HG03196 (cell line): ENCODE measurements at regions not wholly inside any gene's neighbourhood (a gene's known extent, or its start where the extent isn't known, plus 50 kb on each side); places are given as distances from the start of the nearest gene placed in this dataset.
A peak's percentile ranks its signal among the peaks of the same experiment; 100 is the strongest.

Experiments used
- ATAC-seq: cut with Tn5 transposase; IDR thresholded peaks from one replicate; pipeline ENCODE4 v1.9.1; 2021; ENCODE audit not compliant: unreplicated experiment

DNA sequence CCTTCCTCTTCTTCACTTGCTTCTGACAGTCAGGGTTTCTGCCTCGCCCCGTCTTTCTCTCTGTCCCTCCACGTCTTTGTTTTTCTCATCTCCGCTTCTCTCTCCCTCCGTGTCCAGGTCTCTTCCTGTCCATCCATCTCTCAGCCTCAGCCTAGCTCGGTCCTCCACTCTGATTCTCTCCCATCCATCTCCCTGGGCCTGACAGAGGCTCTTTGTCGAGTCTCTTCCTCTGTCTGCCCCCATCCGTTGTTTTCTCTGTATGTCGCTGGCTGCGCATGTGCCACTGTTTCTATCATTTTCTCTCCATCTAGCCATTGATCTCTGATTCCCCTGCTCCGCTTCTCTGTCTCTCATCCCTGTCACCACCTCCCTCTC, 328.9 kb upstream of the TBX3 start:
- ATAC-seq = no peak

DNA sequence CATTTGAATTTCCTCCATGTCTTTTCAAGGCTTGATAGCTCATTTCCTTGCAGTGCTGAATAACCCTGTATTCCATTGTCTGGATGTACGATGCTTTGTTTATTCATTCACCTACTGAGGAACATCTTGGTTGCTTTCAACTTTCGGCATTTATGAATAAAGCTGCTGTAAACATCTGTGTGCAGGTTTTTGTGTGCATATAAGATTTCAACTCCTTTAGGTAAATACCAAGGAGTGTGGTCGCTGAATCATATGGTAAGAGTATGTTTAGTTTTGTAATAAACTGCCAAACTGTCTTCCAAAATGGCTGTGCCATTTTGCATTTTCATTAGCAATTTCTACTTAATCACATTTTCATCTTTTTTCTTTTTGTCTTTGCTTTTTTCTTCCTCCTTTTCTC, 327.7 kb upstream of the TBX3 start:
- ATAC-seq = no peak

GRCh38 chr12:115010324-115010995, 326.5 kb upstream of the TBX3 start:
- ATAC-seq = no peak

GRCh38 chr12:115008929-115009328, 325.0 kb upstream of the TBX3 start:
- ATAC-seq = peak; percentile 71

GRCh38 chr12:115004470-115005146, 320.6 kb upstream of the TBX3 start:
- ATAC-seq = no peak

GRCh38 chr12:115002434-115002833, 318.5 kb upstream of the TBX3 start:
- ATAC-seq = no peak

- ATAC-seq = no peak
Measured at GRCh38 chr12:115001571-115002180, 317.7 kb upstream of the TBX3 start.

- no peak for ATAC-seq
Measured at GRCh38 chr12:115000038-115000437, 316.1 kb upstream of the TBX3 start.

DNA sequence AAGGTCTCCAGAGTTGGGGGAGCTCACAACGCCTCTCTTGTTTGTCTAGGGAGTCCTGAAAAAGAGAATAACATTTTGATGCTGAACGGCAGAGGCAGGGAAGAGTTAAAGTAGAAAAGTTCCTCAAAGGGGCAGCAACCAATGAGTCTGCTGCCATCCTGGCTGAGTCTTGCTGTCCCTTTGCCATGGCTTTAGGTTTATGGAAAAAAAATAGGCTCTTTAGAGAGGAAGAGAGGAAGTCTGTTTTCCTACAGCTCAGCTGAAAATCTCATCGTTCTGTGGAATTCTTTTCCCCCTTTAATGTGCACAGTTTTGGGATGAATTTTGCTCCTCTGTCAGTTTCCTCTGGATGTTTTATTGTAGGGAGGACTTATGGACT, 314.8 kb upstream of the TBX3 start:
- no peak for ATAC-seq

- no peak for ATAC-seq
Measured at GRCh38 chr12:114998118-114998749, 314.3 kb upstream of the TBX3 start.

- ATAC-seq = no peak
Measured at GRCh38 chr12:114996382-114996781, 312.4 kb upstream of the TBX3 start.

DNA sequence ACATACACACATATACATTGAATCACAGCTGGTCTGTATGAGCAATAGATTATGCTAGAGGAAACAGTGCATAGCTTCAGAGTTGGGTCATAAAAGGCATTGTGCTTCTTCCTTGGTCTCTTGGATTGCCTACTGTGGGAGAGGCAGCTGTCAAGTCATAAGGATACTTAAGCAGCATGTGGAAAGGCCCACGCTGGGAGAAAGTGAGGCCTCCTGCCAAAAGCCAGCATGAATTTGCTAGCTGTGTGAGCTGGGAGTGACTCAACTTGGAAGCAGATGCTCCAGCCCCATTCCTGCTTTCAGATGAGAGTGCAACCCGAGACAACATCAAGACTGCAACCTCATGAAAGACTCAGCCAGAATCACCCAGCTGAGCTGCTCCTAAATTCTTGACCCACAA, 311.9 kb upstream of the TBX3 start:
- no peak for ATAC-seq

DNA sequence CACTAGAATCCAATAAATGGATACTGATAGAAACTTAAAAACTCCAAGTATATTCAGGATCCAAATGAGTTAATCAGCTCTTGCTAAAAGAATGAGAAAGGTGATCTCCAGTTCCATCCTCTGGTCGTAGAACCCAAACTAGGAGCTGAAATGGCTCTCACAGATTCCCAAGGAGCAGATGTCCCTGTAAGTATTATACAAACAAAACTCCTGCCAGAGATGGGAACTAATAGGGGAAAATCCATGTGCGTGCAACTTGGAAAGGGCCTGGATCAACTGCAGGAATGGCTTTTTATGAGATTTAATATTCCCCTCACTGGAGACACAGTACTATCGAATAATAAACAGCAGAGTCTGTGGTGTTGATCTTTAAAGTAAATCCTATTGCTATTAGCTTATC, 309.2 kb upstream of the TBX3 start:
- no peak for ATAC-seq

DNA sequence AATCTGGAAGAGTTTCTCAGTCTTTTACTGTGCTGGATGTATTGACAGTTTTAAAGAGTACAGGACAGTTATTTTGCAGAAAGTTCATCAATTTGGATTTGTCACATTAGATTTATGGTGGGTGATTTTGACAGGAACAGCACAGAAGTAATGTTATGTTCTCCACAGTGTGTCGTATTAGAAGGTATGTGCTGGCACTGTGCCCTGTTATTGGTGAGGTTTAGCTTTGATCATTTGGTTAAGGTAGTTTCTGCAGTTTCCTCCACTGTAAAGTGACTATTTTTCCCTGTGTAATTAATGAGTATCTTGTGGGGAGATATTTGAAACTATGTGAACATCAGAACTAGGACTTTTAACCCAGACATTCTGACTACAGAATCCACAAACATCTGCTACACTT, 308.5 kb upstream of the TBX3 start:
- no peak for ATAC-seq

- ATAC-seq = no peak
Measured at GRCh38 chr12:114990381-114990780, 306.4 kb upstream of the TBX3 start.

DNA sequence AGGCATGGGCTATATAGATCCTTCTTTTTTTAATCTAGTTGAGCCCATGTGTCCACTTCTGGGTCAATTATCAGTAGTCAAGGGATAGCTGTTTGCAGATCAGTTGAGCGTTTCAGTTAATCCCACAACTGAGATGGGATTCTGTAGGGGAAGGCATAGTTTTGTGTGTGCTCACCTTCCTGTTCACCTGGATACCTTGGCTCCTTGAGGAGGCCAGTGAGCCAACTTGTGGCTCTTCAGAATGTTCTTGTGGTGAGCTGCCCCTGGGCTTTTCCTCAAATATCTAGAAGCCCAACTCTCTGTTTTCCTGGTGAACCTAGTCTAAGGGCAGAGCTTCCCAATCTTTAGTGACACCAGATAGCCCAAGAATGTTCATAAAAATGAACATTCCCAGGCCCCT, 302.9 kb upstream of the TBX3 start:
- ATAC-seq = no peak

GRCh38 chr12:114986178-114986714, 302.3 kb upstream of the TBX3 start:
- no peak for ATAC-seq

GRCh38 chr12:114984634-114985061, 300.7 kb upstream of the TBX3 start:
- no peak for ATAC-seq

- no peak for ATAC-seq
Measured at GRCh38 chr12:114982760-114983159, 298.8 kb upstream of the TBX3 start.

DNA sequence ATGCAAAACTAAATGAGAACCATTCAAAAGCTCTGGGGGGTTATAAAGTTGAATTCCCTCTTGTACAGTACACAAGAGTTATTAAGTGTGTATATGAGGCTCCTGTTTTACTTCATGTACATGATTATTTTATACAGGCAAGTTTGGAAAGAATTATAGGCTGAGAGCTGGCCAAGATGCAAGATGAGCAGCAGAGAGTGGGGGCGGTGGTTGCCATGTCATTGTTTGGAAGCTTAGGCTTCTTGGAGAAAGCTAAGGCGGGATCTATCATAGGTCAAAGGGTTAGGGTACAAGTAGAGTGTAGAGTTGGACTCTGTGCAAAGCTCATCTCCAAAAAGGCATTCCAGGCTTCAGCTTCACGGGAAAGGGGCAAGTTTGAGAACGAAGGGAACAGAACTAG, 297.1 kb upstream of the TBX3 start:
- ATAC-seq = no peak

- ATAC-seq = no peak
Measured at GRCh38 chr12:114976959-114977358, 293.0 kb upstream of the TBX3 start.

DNA sequence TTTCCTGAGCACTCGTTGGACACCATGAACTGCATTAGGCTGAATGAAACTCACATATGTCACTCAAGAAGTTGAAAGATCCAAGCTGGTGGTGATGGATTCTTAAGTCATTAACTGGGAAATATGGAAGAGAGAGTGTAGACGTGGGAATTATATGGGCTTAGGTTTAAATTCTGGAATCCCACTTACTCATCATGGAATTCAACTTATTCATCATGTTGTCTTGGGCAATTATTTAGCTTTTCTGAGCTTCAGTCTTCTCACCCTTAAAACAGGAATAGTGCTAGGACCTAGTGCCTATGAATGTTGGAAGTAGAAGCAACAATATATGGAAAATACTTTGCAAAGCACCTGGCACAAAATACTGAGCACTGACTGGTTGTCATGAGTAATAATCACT, 292.4 kb upstream of the TBX3 start:
- ATAC-seq = no peak
